Fibroblast of villous mesenchyme (primary cell): ENCODE measurements at regions not wholly inside any gene's neighbourhood (a gene's known extent, or its start where the extent isn't known, plus 50 kb on each side); places are given as distances from the start of the nearest gene placed in this dataset.

Experiments used
- DNase-seq: peaks from one replicate; pipeline ENCODE4 v3.0.0-alpha.2; 2010; ENCODE audit warnings: low read depth
- H3K4me3 ChIP-seq: 2 replicates; pipeline ENCODE4 v1.5.1; 2011; ENCODE audit warnings: low read depth, mild to moderate bottlenecking, low read length
- TF ChIP-seq, protein P1 (sequence below): IDR thresholded peaks from 2 replicates; pipeline ENCODE4 v1.5.1; 2012; ENCODE audit warnings: low read depth, mild to moderate bottlenecking, low read length; ENCODE audit not compliant: insufficient read depth

DNA sequence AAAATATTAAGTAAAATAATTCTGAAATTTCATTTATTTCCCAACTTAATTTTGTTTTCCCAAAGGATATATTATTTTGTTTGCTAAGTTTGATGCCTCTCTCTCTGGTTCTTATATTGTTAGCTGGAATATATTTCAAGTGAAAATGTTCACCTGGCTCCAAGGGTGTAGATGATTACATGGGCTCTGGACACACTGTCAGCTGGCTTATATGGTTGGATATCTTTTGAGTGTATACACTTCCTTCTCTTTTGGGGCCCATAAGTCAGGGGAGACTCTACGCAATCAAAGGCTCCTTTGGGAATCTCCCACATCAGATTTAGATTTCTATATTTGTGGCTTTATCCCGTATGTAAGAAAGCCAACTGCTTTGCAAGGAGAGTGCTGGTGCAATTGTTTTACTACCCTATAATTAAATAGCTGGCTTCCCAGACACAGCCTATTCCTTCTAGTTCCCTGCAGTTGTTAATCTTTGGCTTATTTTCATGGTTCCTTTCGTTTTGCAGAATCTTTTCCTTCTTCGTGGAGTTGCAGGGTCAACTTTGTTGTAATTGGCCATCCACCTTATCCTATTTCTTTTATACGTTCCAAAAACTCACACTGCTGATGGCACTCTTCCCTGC is 225.7 kb downstream of the DPH6 start:
- TF ChIP-seq, protein P1, sequence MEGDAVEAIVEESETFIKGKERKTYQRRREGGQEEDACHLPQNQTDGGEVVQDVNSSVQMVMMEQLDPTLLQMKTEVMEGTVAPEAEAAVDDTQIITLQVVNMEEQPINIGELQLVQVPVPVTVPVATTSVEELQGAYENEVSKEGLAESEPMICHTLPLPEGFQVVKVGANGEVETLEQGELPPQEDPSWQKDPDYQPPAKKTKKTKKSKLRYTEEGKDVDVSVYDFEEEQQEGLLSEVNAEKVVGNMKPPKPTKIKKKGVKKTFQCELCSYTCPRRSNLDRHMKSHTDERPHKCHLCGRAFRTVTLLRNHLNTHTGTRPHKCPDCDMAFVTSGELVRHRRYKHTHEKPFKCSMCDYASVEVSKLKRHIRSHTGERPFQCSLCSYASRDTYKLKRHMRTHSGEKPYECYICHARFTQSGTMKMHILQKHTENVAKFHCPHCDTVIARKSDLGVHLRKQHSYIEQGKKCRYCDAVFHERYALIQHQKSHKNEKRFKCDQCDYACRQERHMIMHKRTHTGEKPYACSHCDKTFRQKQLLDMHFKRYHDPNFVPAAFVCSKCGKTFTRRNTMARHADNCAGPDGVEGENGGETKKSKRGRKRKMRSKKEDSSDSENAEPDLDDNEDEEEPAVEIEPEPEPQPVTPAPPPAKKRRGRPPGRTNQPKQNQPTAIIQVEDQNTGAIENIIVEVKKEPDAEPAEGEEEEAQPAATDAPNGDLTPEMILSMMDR: no peak
- DNase-seq: no peak
- H3K4me3 ChIP-seq: no peak overlapping the region

DNA sequence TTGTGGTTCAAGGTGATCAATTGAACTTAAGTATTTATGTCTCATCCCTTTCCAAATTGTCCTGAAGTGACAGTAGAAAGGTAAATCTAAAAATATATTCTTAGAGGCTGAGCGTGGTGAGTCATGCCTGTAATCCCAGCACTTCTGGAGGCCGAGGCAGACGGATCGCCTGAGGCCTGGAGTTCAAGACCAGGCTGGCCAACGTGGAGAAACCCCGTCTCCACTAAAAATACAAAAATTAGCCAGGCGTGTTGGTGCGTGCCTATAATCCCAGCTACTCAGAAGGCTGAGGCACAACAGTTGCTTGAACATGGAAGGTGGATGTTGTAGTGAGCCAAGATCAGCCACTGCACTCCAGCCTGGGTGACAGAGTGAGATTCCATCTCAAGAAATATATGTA is 226.6 kb downstream of the DPH6 start:
- TF ChIP-seq, protein P1: no peak
- no peak overlapping the region for H3K4me3 ChIP-seq
- DNase-seq: no peak

DNA sequence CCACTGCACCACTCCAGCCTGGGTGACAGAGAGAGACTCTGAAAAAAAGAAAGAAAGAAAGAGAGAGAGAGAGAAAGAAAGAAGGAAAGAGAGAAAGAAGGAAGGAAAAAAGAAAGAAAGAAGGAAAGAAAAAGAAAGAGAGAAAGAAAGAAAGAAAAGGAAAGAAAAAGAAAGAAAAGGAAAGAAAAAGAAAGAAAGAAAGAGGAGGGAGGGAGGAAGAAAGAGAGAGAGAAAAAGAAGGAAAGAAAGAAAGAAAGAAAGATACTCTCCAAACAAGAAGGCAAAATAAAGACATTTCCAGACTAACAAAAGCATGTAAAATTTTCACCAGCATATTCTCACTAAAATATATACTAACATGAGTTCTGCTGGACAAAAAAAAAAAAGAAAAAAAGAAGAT is 228.7 kb downstream of the DPH6 start:
- no peak for DNase-seq
- H3K4me3 ChIP-seq: no peak overlapping the region
- TF ChIP-seq, protein P1: no peak

DNA sequence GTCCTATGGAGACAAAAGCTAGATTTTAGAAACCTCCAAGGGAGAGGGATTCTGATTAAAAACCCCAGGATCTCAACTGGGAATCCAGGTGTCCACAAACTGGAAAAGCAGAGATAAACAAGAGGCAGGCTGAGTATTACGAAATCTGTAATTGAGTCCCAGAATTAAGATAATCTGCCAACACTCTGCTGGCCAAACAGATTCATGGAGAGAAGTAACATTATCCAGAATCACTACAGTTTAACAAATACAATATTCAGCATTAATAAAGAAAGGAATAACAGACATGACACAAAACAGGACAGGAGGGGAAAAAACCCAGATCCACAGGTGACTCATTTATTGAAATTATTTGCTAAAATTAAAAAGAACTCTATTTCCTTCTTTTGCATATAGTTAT is 227.2 kb upstream of the NANOGP8 start:
- TF ChIP-seq, protein P1: no peak
- peak; percentile 72 for DNase-seq
- H3K4me3 ChIP-seq: no peak overlapping the region

DNA sequence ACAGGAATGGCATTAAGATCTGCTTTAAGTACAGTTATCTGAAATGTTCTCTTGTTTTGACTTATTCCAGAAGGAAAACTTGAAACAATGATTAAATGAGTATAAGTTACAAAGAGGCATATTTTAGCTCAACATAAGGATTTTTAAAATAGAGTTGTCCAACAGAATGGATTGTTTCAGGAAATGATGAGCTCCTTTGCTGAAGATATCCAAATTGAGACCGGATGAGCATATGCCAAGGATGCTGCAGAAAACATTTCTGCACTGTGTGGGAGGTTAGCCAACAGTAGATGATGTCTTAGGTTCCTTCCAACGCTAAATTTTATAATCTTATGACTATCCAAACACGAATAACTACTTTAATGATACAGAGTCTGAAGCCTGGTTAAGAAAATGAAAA is 226.5 kb upstream of the NANOGP8 start:
- TF ChIP-seq, protein P1: no peak
- DNase-seq: no peak
- H3K4me3 ChIP-seq: no peak overlapping the region

DNA sequence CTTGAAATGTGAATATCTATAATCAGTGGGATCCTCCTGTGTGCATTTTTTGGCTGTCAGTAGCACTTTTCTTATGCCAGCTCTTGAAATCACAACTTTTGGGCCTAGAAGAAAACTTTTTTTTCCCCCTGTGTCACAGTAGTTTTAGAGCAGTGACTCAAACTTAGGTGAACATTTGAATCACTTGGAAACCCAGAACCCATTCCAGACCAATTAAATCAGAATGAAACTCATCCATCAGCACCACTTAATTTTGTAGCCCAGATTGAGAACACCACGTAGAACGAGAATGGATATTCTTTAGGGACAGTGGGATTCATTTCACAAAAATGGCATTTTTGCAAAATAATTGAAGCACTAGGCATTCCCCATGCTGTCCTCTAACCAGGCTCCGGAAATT is 224.8 kb upstream of the NANOGP8 start:
- no peak for DNase-seq
- TF ChIP-seq, protein P1: no peak

DNA sequence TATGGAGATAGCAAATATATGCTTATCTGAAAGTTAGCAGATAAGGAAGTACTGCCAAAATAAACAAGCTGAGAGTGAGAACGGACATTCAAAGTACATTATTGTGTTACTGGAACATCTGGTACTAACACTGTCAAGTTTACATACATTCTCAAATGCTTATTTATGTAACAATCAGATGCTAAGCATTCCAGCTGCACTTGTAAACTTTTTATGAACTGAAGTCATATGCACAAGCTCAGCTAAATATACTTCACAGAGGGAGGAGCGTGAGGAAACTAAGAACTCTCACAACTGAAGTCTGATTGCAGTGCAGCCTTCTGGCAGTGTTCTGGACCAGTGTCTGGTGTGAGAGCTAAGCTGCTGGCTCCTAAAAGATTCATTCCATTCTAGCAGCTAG is 223.7 kb upstream of the NANOGP8 start:
- TF ChIP-seq, protein P1: no peak
- DNase-seq: peak; percentile 99
- no peak overlapping the region for H3K4me3 ChIP-seq

More for the DNA sequence above, 224.8 kb upstream of the NANOGP8 start:
- no peak overlapping the region for H3K4me3 ChIP-seq
